Ectodermal cell (in vitro differentiated cells): ENCODE measurements at regions not wholly inside any gene's neighbourhood (a gene's known extent, or its start where the extent isn't known, plus 50 kb on each side); places are given as distances from the start of the nearest gene placed in this dataset.

Experiments used
- H3K27ac ChIP-seq: 2 replicates; pipeline ENCODE4 v1.7.0; 2013; ENCODE audit warnings: mild to moderate bottlenecking, low read depth, low read length; ENCODE audit not compliant: insufficient read depth, poor library complexity, severe bottlenecking
- H3K27me3 ChIP-seq: 2 replicates; pipeline ENCODE4 v1.7.0; 2013; ENCODE audit warnings: mild to moderate bottlenecking, low read length; ENCODE audit not compliant: insufficient read depth, control insufficient read depth, poor library complexity, severe bottlenecking
- H3K36me3 ChIP-seq: one replicate; pipeline ENCODE4 v1.7.0; 2013; ENCODE audit warnings: low read length; ENCODE audit not compliant: control insufficient read depth, insufficient read depth
- H3K4me1 ChIP-seq: one replicate; pipeline ENCODE4 v1.7.0; 2013; ENCODE audit warnings: low read length; ENCODE audit not compliant: control insufficient read depth, insufficient read depth
- H3K4me3 ChIP-seq: 2 replicates; pipeline ENCODE4 v1.7.0; 2013; ENCODE audit warnings: low read depth, low read length, control low read depth; ENCODE audit not compliant: insufficient read depth
- H3K9me3 ChIP-seq: 2 replicates; pipeline ENCODE4 v1.7.0; 2013; ENCODE audit warnings: mild to moderate bottlenecking, low read length, moderate library complexity; ENCODE audit not compliant: control insufficient read depth
- WGBS, 2 experiments: methylation state at CpG; one replicate each; pipeline ENCODE4 v1.1.7; 2013; ENCODE audit warnings: missing lambda C conversion rate in 2 of 2; 5-methylcytosine and 5-hydroxymethylcytosine counted together

- Histone ChIP-seq H3K27ac (no peak overlapping the region), H3K27me3 (no peaks in the 10 kb centered on the region), H3K4me3 (no peak overlapping the region), H3K36me3 (no peaks in the 10 kb centered on the region), H3K9me3 (no peaks in the 10 kb centered on the region), H3K4me1 (no peaks in the 10 kb centered on the region)
- 67 to 69% methylated on average over 4 of the region's 4 CpGs for WGBS, 2 experiments
These were observed 232.4 kb downstream of the MEIS1 start for GRCh38 chr2:66667301-66667700.

- Histone ChIP-seq H3K27me3 (no peaks in the 10 kb centered on the region), H3K4me1 (no peaks in the 10 kb centered on the region), H3K4me3 (no peak overlapping the region), H3K9me3 (no peaks in the 10 kb centered on the region), H3K27ac (no peak overlapping the region), H3K36me3 (no peaks in the 10 kb centered on the region)
- 77 to 93% methylated on average over 2 of the region's 2 CpGs for WGBS, 2 experiments
These were observed 238.4 kb downstream of the MEIS1 start for GRCh38 chr2:66673286-66673685.

GRCh38 chr2:66674087-66674486 lies 239.2 kb downstream of the MEIS1 start:
- no peaks in the 10 kb centered on the region for H3K27me3 ChIP-seq

GRCh38 chr2:66675591-66675990 lies 240.7 kb downstream of the MEIS1 start:
- Histone ChIP-seq H3K27me3 (no peaks in the 10 kb centered on the region), H3K36me3 (no peaks in the 10 kb centered on the region), H3K27ac (no peak overlapping the region), H3K4me1 (peaks cover 6% of the 10 kb centered on the region), H3K4me3 (no peak overlapping the region), H3K9me3 (no peaks in the 10 kb centered on the region)
- 94 to 96% methylated on average over 1 of the region's 1 CpG for WGBS, 2 experiments

More at GRCh38 chr2:66674087-66674486, 239.2 kb downstream of the MEIS1 start:
- Histone ChIP-seq H3K27ac (no peak overlapping the region), H3K9me3 (no peaks in the 10 kb centered on the region), H3K4me1 (no peaks in the 10 kb centered on the region), H3K36me3 (no peaks in the 10 kb centered on the region), H3K4me3 (no peak overlapping the region)
- WGBS, 2 experiments: no CpG with 5 or more reads among the region's 1 CpG

- Histone ChIP-seq H3K4me3 (no peak overlapping the region), H3K4me1 (peaks cover 15% of the 10 kb centered on the region), H3K9me3 (no peaks in the 10 kb centered on the region), H3K36me3 (no peaks in the 10 kb centered on the region), H3K27me3 (no peaks in the 10 kb centered on the region), H3K27ac (no peak overlapping the region)
- WGBS, 2 experiments: 28 to 29% methylated on average over 2 of the region's 2 CpGs
These were observed 244.5 kb downstream of the MEIS1 start for GRCh38 chr2:66679442-66679841.

- Histone ChIP-seq H3K9me3 (no peaks in the 10 kb centered on the region), H3K27ac (no peak overlapping the region), H3K36me3 (no peaks in the 10 kb centered on the region), H3K4me1 (peaks cover 15% of the 10 kb centered on the region), H3K27me3 (no peaks in the 10 kb centered on the region), H3K4me3 (no peak overlapping the region)
- WGBS, 2 experiments: 28 to 34% methylated on average over 3 to 5 of the region's 5 CpGs
These were observed 247.6 kb downstream of the MEIS1 start for GRCh38 chr2:66682476-66682875.

GRCh38 chr2:66683064-66683463 lies 248.1 kb downstream of the MEIS1 start:
- Histone ChIP-seq H3K4me1 (peaks cover 15% of the 10 kb centered on the region), H3K4me3 (no peak overlapping the region), H3K27ac (no peak overlapping the region), H3K27me3 (no peaks in the 10 kb centered on the region), H3K36me3 (no peaks in the 10 kb centered on the region), H3K9me3 (no peaks in the 10 kb centered on the region)
- 96 to 99% methylated on average over 3 of the region's 3 CpGs for WGBS, 2 experiments

- H3K4me3 ChIP-seq: no peak overlapping the region
- H3K4me1 ChIP-seq: peaks cover 15% of the 10 kb centered on the region
- whole genome bisulfite sequencing, 2 experiments: 80 to 89% methylated on average over 3 of the region's 3 CpGs
- no peaks in the 10 kb centered on the region for H3K36me3 ChIP-seq
- H3K9me3 ChIP-seq: no peaks in the 10 kb centered on the region
- no peaks in the 10 kb centered on the region for H3K27me3 ChIP-seq
- no peak overlapping the region for H3K27ac ChIP-seq
These were observed 248.7 kb downstream of the MEIS1 start for GRCh38 chr2:66683599-66683998.

- Histone ChIP-seq H3K4me3 (no peak overlapping the region), H3K4me1 (peaks cover 15% of the 10 kb centered on the region), H3K27ac (no peak overlapping the region), H3K9me3 (no peaks in the 10 kb centered on the region), H3K27me3 (no peaks in the 10 kb centered on the region), H3K36me3 (no peaks in the 10 kb centered on the region)
- WGBS, 2 experiments: 94 to 96% methylated on average over 1 to 2 of the region's 2 CpGs
These were observed 249.4 kb downstream of the MEIS1 start for GRCh38 chr2:66684289-66684688.

- no peaks in the 10 kb centered on the region for H3K27me3 ChIP-seq
- H3K4me3 ChIP-seq: no peak overlapping the region
- no peak overlapping the region for H3K27ac ChIP-seq
- H3K36me3 ChIP-seq: no peaks in the 10 kb centered on the region
- H3K9me3 ChIP-seq: no peaks in the 10 kb centered on the region
- peaks cover 20% of the 10 kb centered on the region for H3K4me1 ChIP-seq
- 77 to 84% methylated on average over 2 of the region's 2 CpGs for WGBS, 2 experiments
These were observed 251.8 kb downstream of the MEIS1 start for GRCh38 chr2:66686755-66687154.

- no peak overlapping the region for H3K27ac ChIP-seq
- no peaks in the 10 kb centered on the region for H3K27me3 ChIP-seq
- WGBS, 2 experiments: 94 to 97% methylated on average over 8 of the region's 8 CpGs
- peaks cover 20% of the 10 kb centered on the region for H3K4me1 ChIP-seq
- H3K9me3 ChIP-seq: no peaks in the 10 kb centered on the region
- H3K4me3 ChIP-seq: no peak overlapping the region
- no peaks in the 10 kb centered on the region for H3K36me3 ChIP-seq
These were observed 254.0 kb downstream of the MEIS1 start for GRCh38 chr2:66688951-66689350.
